K562 (cell line): ENCODE measurements at regions not wholly inside any gene's neighbourhood (a gene's known extent, or its start where the extent isn't known, plus 50 kb on each side); places are given as distances from the start of the nearest gene placed in this dataset.

Experiments used
- ATAC-seq: fragments of 200-7000 bp; cut with Tn5 transposase; 3 replicates; pipeline ENCODE4 v1.9.1; 2020; ENCODE audit warnings: moderate library complexity
- BruUV-seq: library from RNA; stranded (reverse); fragments of 400-500 nt; replicated peaks from 2 replicates; lab custom pipeline; 2021; lab: Mats Ljungman, UMichigan
- CTCF ChIA-PET: fragments of 300-600 bp; formaldehyde crosslinking; extraction: SDS; loops from one replicate; lab custom pipeline; 2021; ENCODE audit warnings: low intra/inter-chr PET ratio; lab: Yijun Ruan, JAX
- POLR2A ChIA-PET: fragments of 300-600, 350-650 bp; sonication (Branson Sonifier 250); formaldehyde crosslinking; extraction: SDS; loops from one replicate; lab custom pipeline; 2021; ENCODE audit warnings: antibody characterized with exemption, inconsistent platforms; lab: Yijun Ruan, JAX
- DNase-seq, 4 experiments: peaks; one replicate each; pipeline versions ENCODE4 v3.0.0 to v3.0.0-alpha.2; 2011 to 2018; ENCODE audit warnings: low spot score in 3 of 4, mixed read lengths in 3 of 4; ENCODE audit errors: extremely low read depth in 1 of 4
- FAIRE-seq: peaks from 2 replicates; lab custom pipeline; 2011; peaks lifted over from hg19 to GRCh38; lab: Jason Lieb, UNC
- H2AFZ ChIP-seq: 2 replicates; pipeline ENCODE4 v1.6.0; 2011; ENCODE audit warnings: low read depth, low read length, control low read depth, inconsistent platforms
- H3K27ac ChIP-seq: fragments of 200-600 bp; 3 replicates; pipeline ENCODE4 v1.8.0; 2011; ENCODE audit warnings: low read depth, mild to moderate bottlenecking, control low read depth, inconsistent platforms, low read length, moderate library complexity, mixed read lengths; ENCODE audit errors: extremely low read depth
- H3K27me3 ChIP-seq, 2 experiments: fragments of 300-600 bp in 1 of 2; 2 replicates in 1 of 2; 3 replicates in 1 of 2; pipeline versions ENCODE4 v1.6.0 to v1.8.0; 2011; ENCODE audit warnings: inconsistent platforms in 2 of 2, low read length in 2 of 2, mild to moderate bottlenecking in 1 of 2, mixed read lengths in 1 of 2, moderate library complexity in 1 of 2; ENCODE audit not compliant: control insufficient read depth in 2 of 2, insufficient read depth in 2 of 2
- H3K36me3 ChIP-seq: fragments of 300-600 bp; 3 replicates; pipeline ENCODE4 v1.8.0; 2011; ENCODE audit warnings: mild to moderate bottlenecking, low read length, inconsistent platforms; ENCODE audit not compliant: control insufficient read depth, insufficient read depth
- H3K4me1 ChIP-seq, 2 experiments: fragments of 200-600 bp in 1 of 2; replicated peaks in 1 of 2; 2 replicates in 1 of 2; 3 replicates in 1 of 2; pipeline versions ENCODE4 v1.5.1 to v1.8.0; 2011; ENCODE audit warnings: inconsistent platforms in 2 of 2, low read length in 2 of 2, mild to moderate bottlenecking in 1 of 2, mixed read lengths in 1 of 2, moderate library complexity in 1 of 2; ENCODE audit not compliant: control insufficient read depth in 2 of 2, insufficient read depth in 2 of 2
- H3K4me2 ChIP-seq: 2 replicates; pipeline ENCODE4 v1.6.1; 2011; ENCODE audit warnings: low read length, control low read depth, inconsistent platforms, mixed read lengths; ENCODE audit not compliant: insufficient read depth
- H3K4me3 ChIP-seq: fragments of 200-600 bp; sonication (generic), shearing (Covaris generic); 2 replicates; pipeline ENCODE4 v1.5.1; 2016; ENCODE audit warnings: control low read depth, inconsistent platforms
- H3K79me2 ChIP-seq: fragments of 200-600 bp; 3 replicates; pipeline ENCODE4 v1.8.0; 2011; ENCODE audit warnings: low read length, inconsistent platforms; ENCODE audit not compliant: control insufficient read depth, insufficient read depth
- H3K9ac ChIP-seq, 2 experiments: 2 replicates each; pipeline versions ENCODE4 v1.6.0 to v1.6.1; 2011; ENCODE audit warnings: low read depth in 2 of 2, low read length in 2 of 2, control low read depth in 1 of 2, inconsistent platforms in 1 of 2, mild to moderate bottlenecking in 1 of 2, mixed read lengths in 1 of 2; ENCODE audit not compliant: insufficient read depth in 1 of 2
- H3K9me1 ChIP-seq: one replicate; pipeline ENCODE4 v1.6.0; 2011; ENCODE audit warnings: inconsistent platforms, mild to moderate bottlenecking, low read length, moderate library complexity; ENCODE audit not compliant: control insufficient read depth, insufficient read depth
- H3K9me3 ChIP-seq: replicated peaks from 2 replicates; pipeline ENCODE4 v1.5.1; 2011; ENCODE audit warnings: low read depth, low read length, inconsistent platforms; ENCODE audit not compliant: control insufficient read depth, insufficient read depth
- H4K20me1 ChIP-seq: replicated peaks from 2 replicates; pipeline ENCODE4 v1.6.1; 2011; ENCODE audit warnings: low read length, inconsistent platforms, mixed read lengths; ENCODE audit not compliant: control insufficient read depth, insufficient read depth
- CBX8 ChIP-seq: fragments of 200-600 bp; sonication (generic); IDR thresholded peaks from 2 replicates; pipeline ENCODE4 v1.6.1; 2012; ENCODE audit warnings: borderline replicate concordance, mixed run types, low read depth, mild to moderate bottlenecking, moderate library complexity, mixed read lengths, low read length, control low read depth, inconsistent platforms; ENCODE audit not compliant: poor library complexity, severe bottlenecking; ENCODE audit errors: extremely low read depth
- L3MBTL2 ChIP-seq: fragments of 450-650 bp; IDR thresholded peaks from 2 replicates; pipeline ENCODE4 v1.6.1; 2016; ENCODE audit warnings: mild to moderate bottlenecking, moderate library complexity
- PHTF2 ChIP-seq: fragments of 250-450 bp; sonication (Bioruptor Pico); IDR thresholded peaks from 2 replicates; pipeline ENCODE4 v1.5.0; 2021; ENCODE audit warnings: mild to moderate bottlenecking
- RBM15 ChIP-seq: fragments of 200-400 bp; formaldehyde crosslinking; IDR thresholded peaks from 2 replicates; pipeline ENCODE4 v1.6.1; 2018; ENCODE audit warnings: mild to moderate bottlenecking, low read length, moderate library complexity; ENCODE audit not compliant: insufficient read depth
- SUPT5H ChIP-seq: fragments of 450-650 bp; IDR thresholded peaks from 2 replicates; pipeline ENCODE4 v1.6.1; 2016
- TAF9B ChIP-seq: fragments of 450-650 bp; IDR thresholded peaks from 2 replicates; pipeline ENCODE4 v1.6.1; 2018; ENCODE audit warnings: mild to moderate bottlenecking; ENCODE audit not compliant: partially characterized antibody
- TAL1 ChIP-seq: fragments of 450-650 bp; IDR thresholded peaks from 2 replicates; pipeline ENCODE4 v1.6.1; 2016; ENCODE audit warnings: mild to moderate bottlenecking
- TOE1 ChIP-seq, 2 experiments: fragments of 450-650 bp in 1 of 2; sonication (generic) in 1 of 2; formaldehyde crosslinking in 1 of 2; IDR thresholded peaks; 2 replicates each; pipeline versions ENCODE4 v1.7.1 to v1.8.0; 2016 to 2022; ENCODE audit warnings: borderline replicate concordance in 2 of 2, mild to moderate bottlenecking in 2 of 2, antibody characterized with exemption in 1 of 2, inconsistent platforms in 1 of 2, low read depth in 1 of 2, missing genetic modification reagents in 1 of 2, moderate library complexity in 1 of 2
- ZBTB34 ChIP-seq: fragments of 250-450 bp; sonication (Bioruptor Pico); IDR thresholded peaks from 2 replicates; pipeline ENCODE4 v1.8.0; 2021; ENCODE audit warnings: mild to moderate bottlenecking, moderate library complexity
- ZFX ChIP-seq: sonication (generic); formaldehyde crosslinking; IDR thresholded peaks from 2 replicates; pipeline ENCODE4 v1.8.0; 2022; ENCODE audit warnings: mild to moderate bottlenecking, missing genetic modification reagents, moderate library complexity
- WGBS: fragments of 100-300 bp; shearing (Covaris generic); methylation state at CpG from one replicate; pipeline ENCODE4 v1.1.6; 2016; ENCODE audit warnings: low coverage, mixed read lengths; ENCODE audit not compliant: insufficient coverage; ENCODE audit errors: missing lambda C conversion rate; 5-methylcytosine and 5-hydroxymethylcytosine counted together
- in situ Hi-C: fragments of 300-500 bp; cut with MboI; formaldehyde crosslinking; loops from 4 replicates; pipeline ENCODE4 v1.15.0; 2018; ENCODE audit warnings: inconsistent platforms, mixed read lengths
- intact Hi-C: fragments of 100-400 bp; cut with micrococcal nuclease; formaldehyde crosslinking; loops from 2 replicates; pipeline ENCODE4 v1.14.2; 2022

- no peak for TF ChIP-seq TAF9B
- no peak for TF ChIP-seq SUPT5H
- no peak for TF ChIP-seq TAL1
Observed at GRCh38 chr3:20488151-20488550, 302.1 kb upstream of the SGO1 start (continued).

GRCh38 chr3:20484126-20484525 lies 298.1 kb upstream of the SGO1 start:
- no peak overlapping the region for H3K4me3 ChIP-seq
- POLR2A ChIA-PET: no interaction called here
- no peak overlapping the region for H3K27ac ChIP-seq
- BruUV-seq: no TSS peak
- no peaks in the 10 kb centered on the region for H3K36me3 ChIP-seq
- H3K27me3 ChIP-seq: no peaks in the 10 kb centered on the region
- CTCF ChIA-PET: no interaction called here
- in situ Hi-C loops: no loop called here
- no peaks in the 10 kb centered on the region for H3K9me1 ChIP-seq
- DNase-seq: no peak
- no peaks in the 10 kb centered on the region for H3K79me2 ChIP-seq
- 0% methylated on average over 2 of the region's 2 CpGs for WGBS
- H3K9ac ChIP-seq: no peak overlapping the region
- H3K9me3 ChIP-seq: no peaks in the 10 kb centered on the region
- no peaks in the 10 kb centered on the region for H3K4me1 ChIP-seq
- ATAC-seq: no peak
- H2AFZ ChIP-seq: no peak overlapping the region
- FAIRE-seq: no peak
- H3K4me2 ChIP-seq: no peak overlapping the region
- H4K20me1 ChIP-seq: no peaks in the 10 kb centered on the region
- TF ChIP-seq ZFX (CRISPR knock-in tag) (no peak), PHTF2 (CRISPR knock-in tag) (no peak), RBM15 (no peak)
- TF ChIP-seq, all 486 proteins: peak for 0
- intact Hi-C loops: no loop called here

- WGBS: 0% methylated on average over 3 of the region's 3 CpGs
- no peaks in the 10 kb centered on the region for H3K79me2 ChIP-seq
- no TSS peak for BruUV-seq
- H3K9ac ChIP-seq: no peak overlapping the region
- FAIRE-seq (no peak), ATAC-seq (no peak), DNase-seq (no peak)
- no peaks in the 10 kb centered on the region for H3K9me3 ChIP-seq
- no peak overlapping the region for H3K4me2 ChIP-seq
- intact Hi-C loops: no loop called here
- in situ Hi-C loops: no loop called here
- no peak overlapping the region for H3K27ac ChIP-seq
- ChIA-PET POLR2A (no interaction called here), CTCF (no interaction called here)
- no peaks in the 10 kb centered on the region for H3K9me1 ChIP-seq
- H3K27me3 ChIP-seq: no peaks in the 10 kb centered on the region
- no peaks in the 10 kb centered on the region for H3K36me3 ChIP-seq
- H3K4me3 ChIP-seq: no peak overlapping the region
- H2AFZ ChIP-seq: no peak overlapping the region
- H4K20me1 ChIP-seq: no peaks in the 10 kb centered on the region
- TF ChIP-seq CBX8 (no peak), TOE1 (IDR thresholded peaks at IDR 0.05; ENCODE audit: borderline replicate concordance) (no peak), TOE1 (CRISPR knock-in tag; IDR thresholded peaks at IDR 0.05; ENCODE audit: borderline replicate concordance, low read depth) (no peak), L3MBTL2 (no peak), ZBTB34 (no peak)
- TF ChIP-seq, all 486 proteins: peak for 0
- no peaks in the 10 kb centered on the region for H3K4me1 ChIP-seq
Observed at GRCh38 chr3:20482350-20482749, 296.3 kb upstream of the SGO1 start.
